Activated B cell treated with CpG ODN at 0.5 μM for 24 hours (primary cell): ENCODE measurements at regions not wholly inside any gene's neighbourhood (a gene's known extent, or its start where the extent isn't known, plus 50 kb on each side); places are given as distances from the start of the nearest gene placed in this dataset.
"Not testable (repeated sequence)": the region's sequence is repeated elsewhere in the genome, so short reads cannot be mapped to it uniquely, and the experiment has no call there.

Source experiments
- ATAC-seq: fragments of 200-7000 bp; cut with Tn5 transposase; one replicate; pipeline ENCODE4 v1.10.0; 2021; ENCODE audit warnings: low read depth, mild to moderate bottlenecking, moderate library complexity
- CTCF ChIA-PET: fragments of 350-600 bp; sonication (Branson Sonifier 250); formaldehyde crosslinking; loops from one replicate; lab custom pipeline; 2021; ENCODE audit warnings: antibody characterized with exemption; lab: Charles Lee
- POLR2A ChIA-PET: fragments of 350-600 bp; sonication (Branson Sonifier 250); formaldehyde crosslinking; loops from one replicate; lab custom pipeline; 2021; ENCODE audit warnings: antibody characterized with exemption; lab: Charles Lee
- DNase-seq: peaks from one replicate; pipeline ENCODE4 v3.0.0; 2022
- H3K27ac Mint-ChIP-seq: one replicate; pipeline ENCODE4 v1.8.0; 2020; ENCODE audit warnings: mixed read lengths
- H3K27me3 Mint-ChIP-seq: one replicate; pipeline ENCODE4 v1.8.0; 2021; ENCODE audit warnings: mixed read lengths
- H3K36me3 Mint-ChIP-seq: one replicate; pipeline ENCODE4 v1.8.0; 2021; ENCODE audit warnings: low read depth, mixed read lengths
- H3K4me1 Mint-ChIP-seq: one replicate; pipeline ENCODE4 v1.8.0; 2021; ENCODE audit warnings: mixed read lengths
- H3K4me3 Mint-ChIP-seq: one replicate; pipeline ENCODE4 v1.8.0; 2020; ENCODE audit warnings: mild to moderate bottlenecking, mixed read lengths
- H3K9me3 Mint-ChIP-seq: one replicate; pipeline ENCODE4 v1.8.0; 2020; ENCODE audit warnings: mixed read lengths
- intact Hi-C: fragments of 100-400 bp; cut with micrococcal nuclease; formaldehyde crosslinking; loops from one replicate; pipeline ENCODE4 v1.15.1; 2024
- TF ChIP-seq, protein P1 (sequence below): fragments of 200-600 bp; IDR thresholded peaks from one replicate; pipeline ENCODE4 v1.8.0; 2022; ENCODE audit warnings: antibody characterized with exemption, mild to moderate bottlenecking

DNA sequence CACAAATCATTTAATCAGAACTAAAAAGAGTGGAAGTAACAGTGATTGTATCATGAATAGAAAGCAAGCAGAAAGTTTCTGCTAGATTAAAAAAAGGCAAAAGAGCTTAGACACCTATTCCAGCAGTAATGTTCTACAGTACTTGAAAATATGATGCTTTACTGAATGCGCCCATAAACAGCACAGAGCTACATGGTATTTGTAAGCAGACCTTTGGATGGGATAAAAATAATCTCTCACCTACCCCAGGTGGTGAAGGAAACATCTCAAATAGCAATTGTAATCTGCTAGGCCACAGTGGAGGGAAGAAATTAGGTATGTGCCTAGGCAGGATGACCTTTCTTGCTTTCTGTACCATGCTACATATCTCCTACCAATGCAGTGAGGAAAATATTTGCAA lies 280.9 kb upstream of the PRKX start:
- DNase-seq (no peak), ATAC-seq (no peak)
- CTCF ChIA-PET = no interaction called here
- Mint-ChIP-seq H3K9me3 (peaks cover 7% of the 10 kb centered on the region), H3K27ac (no peak overlapping the region), H3K4me3 (no peak overlapping the region), H3K27me3 (no peaks in the 10 kb centered on the region), H3K36me3 (no peaks in the 10 kb centered on the region), H3K4me1 (no peaks in the 10 kb centered on the region)
- intact Hi-C loops = no loop called here
- TF ChIP-seq, protein P1, sequence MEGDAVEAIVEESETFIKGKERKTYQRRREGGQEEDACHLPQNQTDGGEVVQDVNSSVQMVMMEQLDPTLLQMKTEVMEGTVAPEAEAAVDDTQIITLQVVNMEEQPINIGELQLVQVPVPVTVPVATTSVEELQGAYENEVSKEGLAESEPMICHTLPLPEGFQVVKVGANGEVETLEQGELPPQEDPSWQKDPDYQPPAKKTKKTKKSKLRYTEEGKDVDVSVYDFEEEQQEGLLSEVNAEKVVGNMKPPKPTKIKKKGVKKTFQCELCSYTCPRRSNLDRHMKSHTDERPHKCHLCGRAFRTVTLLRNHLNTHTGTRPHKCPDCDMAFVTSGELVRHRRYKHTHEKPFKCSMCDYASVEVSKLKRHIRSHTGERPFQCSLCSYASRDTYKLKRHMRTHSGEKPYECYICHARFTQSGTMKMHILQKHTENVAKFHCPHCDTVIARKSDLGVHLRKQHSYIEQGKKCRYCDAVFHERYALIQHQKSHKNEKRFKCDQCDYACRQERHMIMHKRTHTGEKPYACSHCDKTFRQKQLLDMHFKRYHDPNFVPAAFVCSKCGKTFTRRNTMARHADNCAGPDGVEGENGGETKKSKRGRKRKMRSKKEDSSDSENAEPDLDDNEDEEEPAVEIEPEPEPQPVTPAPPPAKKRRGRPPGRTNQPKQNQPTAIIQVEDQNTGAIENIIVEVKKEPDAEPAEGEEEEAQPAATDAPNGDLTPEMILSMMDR = no peak
- POLR2A ChIA-PET = no interaction called here

DNA sequence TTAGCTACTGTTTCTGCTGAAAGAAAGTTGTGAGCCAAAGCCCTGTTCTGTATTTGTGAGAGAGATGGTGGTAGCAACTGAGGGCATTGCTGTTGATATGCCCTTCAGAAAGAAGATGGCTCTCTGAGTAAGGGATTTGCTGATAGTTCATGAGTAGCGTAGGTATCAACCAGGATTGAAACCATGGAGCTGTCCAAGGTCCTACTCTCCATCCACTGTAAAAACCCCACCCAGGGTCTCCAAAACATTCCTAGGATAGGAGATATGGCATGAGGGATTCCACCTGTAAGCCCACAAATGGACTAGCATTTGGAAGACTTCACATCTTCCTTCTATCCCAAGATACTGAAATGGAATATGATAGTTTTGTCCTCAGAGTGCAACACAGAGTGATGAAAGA lies 277.1 kb upstream of the PRKX start:
- no peak overlapping the region for H3K4me3 Mint-ChIP-seq
- ATAC-seq (no peak), DNase-seq (no peak)
- no peak overlapping the region for H3K27ac Mint-ChIP-seq
- H3K9me3 Mint-ChIP-seq = peaks cover 7% of the 10 kb centered on the region
- intact Hi-C loops = no loop called here
- no peaks in the 10 kb centered on the region for H3K27me3 Mint-ChIP-seq
- ChIA-PET POLR2A (no interaction called here), CTCF (no interaction called here)
- H3K36me3 Mint-ChIP-seq = no peaks in the 10 kb centered on the region
- TF ChIP-seq, protein P1 = no peak
- no peaks in the 10 kb centered on the region for H3K4me1 Mint-ChIP-seq

DNA sequence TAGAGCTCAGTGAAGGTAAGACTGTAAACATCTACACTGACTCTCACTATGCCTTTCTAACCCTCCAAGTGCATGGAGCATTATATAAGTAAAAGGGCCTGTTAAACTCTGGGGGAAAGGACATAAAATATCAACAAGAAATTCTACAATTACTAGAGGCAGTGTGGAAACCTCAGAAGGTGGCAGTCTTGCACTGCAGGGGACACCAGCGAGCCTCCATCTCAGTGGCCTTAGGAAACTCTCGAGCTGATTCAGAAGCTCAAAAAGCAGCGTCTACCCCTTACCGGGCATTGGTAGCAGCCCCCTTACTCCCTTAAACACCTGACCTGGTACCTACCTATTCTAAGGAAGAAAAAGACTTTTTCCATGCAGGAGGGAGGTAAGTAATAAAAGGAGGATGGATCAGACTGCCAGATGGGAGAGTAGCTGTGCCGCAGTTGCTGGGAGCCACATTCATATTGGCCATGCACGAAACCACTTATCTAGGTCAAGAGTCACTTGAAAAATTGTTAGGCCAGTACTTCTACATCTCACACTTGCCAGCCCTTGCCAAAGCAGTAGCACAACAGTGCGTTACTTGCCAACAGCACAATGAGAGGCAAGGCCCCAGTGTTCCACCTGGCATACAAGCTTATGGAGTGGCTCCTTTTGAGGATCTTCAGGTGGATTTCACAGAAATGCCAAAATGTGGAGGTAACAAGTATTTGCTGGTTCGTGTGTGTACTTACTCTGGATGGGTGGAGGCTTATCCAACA lies 258.8 kb upstream of the PRKX start:
- intact Hi-C loops, DNase-seq, H3K4me3 Mint-ChIP-seq, H3K36me3 Mint-ChIP-seq, POLR2A ChIA-PET, H3K9me3 Mint-ChIP-seq, ATAC-seq, CTCF ChIA-PET, H3K4me1 Mint-ChIP-seq, H3K27me3 Mint-ChIP-seq, H3K27ac Mint-ChIP-seq: not testable (repeated sequence)

DNA sequence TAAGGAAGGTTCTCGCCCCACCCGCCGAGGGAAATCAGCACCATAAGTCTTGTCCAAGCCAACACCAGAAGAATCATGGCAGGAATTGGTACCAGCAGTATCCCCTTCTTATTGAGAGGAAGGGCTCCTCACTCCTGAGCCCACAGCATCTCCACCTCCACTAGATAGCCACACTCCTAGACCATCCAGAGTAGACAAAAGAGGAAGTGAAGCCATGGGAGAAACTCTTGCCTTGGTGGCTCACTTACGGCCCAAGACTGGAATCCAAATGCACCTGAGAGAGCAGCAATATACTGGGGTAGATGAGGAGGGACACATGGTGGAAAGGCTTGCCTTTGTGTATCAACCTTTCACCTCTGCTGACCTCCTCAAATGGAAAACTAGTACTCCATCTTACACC lies 255.3 kb upstream of the PRKX start:
- no peak overlapping the region for H3K4me3 Mint-ChIP-seq
- POLR2A ChIA-PET = no interaction called here
- H3K36me3 Mint-ChIP-seq = no peaks in the 10 kb centered on the region
- no peak overlapping the region for H3K27ac Mint-ChIP-seq
- ATAC-seq = no peak
- no peaks in the 10 kb centered on the region for H3K27me3 Mint-ChIP-seq
- TF ChIP-seq, protein P1 = no peak
- CTCF ChIA-PET = no interaction called here
- DNase-seq = no peak
- H3K4me1 Mint-ChIP-seq = no peaks in the 10 kb centered on the region
- intact Hi-C loops = no loop called here
- no peaks in the 10 kb centered on the region for H3K9me3 Mint-ChIP-seq

DNA sequence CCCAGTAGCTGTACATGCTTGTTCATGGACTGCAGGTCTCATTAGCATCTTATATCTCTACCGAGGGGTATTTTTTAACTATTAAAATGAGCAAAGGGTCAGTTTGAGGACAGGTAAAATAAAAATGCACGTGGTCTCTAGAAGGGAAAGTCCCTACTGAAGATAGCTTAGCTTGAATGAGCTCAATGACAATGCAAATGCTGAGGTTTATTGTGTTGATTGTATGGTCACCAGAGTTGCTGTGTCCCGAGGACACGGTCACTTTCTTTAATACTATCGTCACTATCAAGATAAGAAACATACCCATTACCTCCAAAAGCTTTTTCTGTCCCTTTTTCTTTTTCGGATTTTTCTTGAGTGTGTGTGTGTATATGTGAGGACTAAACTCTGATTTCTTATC lies 250.5 kb upstream of the PRKX start:
- intact Hi-C loops = loop anchor here (5.0 kb wide), 1 partner anchor 1148 kb away; no protein-coding TSS in a partner anchor

More for the DNA sequence above, 250.5 kb upstream of the PRKX start:
- ChIA-PET CTCF (no interaction called here), POLR2A (no interaction called here)
- H3K9me3 Mint-ChIP-seq = no peaks in the 10 kb centered on the region
- peaks cover 4% of the 10 kb centered on the region for H3K4me1 Mint-ChIP-seq
- TF ChIP-seq, protein P1 = no peak
- no peak for ATAC-seq
- DNase-seq = no peak
- peaks cover 7% of the 10 kb centered on the region for H3K27me3 Mint-ChIP-seq
- no peak overlapping the region for H3K4me3 Mint-ChIP-seq
- H3K36me3 Mint-ChIP-seq = no peaks in the 10 kb centered on the region
- no peak overlapping the region for H3K27ac Mint-ChIP-seq
